Right hindlimb (tissue), 1 donor: ENCODE measurements at regions not wholly inside any gene's neighbourhood (a gene's known extent, or its start where the extent isn't known, plus 50 kb on each side); places are given as distances from the start of the nearest gene placed in this dataset.

Source experiments
- DNase-seq: peaks from one replicate; pipeline ENCODE4 v3.0.0-alpha.2; 2018

DNA sequence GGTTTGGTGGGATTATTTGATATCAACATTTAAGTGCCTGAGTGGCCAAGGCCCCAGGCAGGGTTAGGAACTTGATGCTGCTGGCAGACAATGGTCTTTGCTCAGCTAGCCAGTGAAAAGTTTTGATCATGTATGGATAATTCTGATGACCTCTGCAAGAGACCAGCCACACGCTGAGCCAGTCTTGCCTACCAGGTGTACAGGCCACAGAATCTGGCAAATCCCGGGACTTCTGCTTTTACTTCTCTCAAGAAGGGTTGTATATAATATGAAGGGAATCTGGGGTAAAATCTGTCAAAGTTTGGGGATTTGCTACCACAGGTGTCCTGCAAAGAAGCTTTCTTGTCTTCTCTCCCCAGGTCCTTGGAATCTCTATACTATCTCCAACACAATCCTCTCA, 331.4 kb upstream of the GOLIM4 start:
- DNase-seq, result no peak

- no peak for DNase-seq
These were observed 330.3 kb upstream of the GOLIM4 start for GRCh38 chr3:168425936-168426595.

- DNase-seq, result no peak
These were observed 328.5 kb upstream of the GOLIM4 start for GRCh38 chr3:168424059-168424734.

DNA sequence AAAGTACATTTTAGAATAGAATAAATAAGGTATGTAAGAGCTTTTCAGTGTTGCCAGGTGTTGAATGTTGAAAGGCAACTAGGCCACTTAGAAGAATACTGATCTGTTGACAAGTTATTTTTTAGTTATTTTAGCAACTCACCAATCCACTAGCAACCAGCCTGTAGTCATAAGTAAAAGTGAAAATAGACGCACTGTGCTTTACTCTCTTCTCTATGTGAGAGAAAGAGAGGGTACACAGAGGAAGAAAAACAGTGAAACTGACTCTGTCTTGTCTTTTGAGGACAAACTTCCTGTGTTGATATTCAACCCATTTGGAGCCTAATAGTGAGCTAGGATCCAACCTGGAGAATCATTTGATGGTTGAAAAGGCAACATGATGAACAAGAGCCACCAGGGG, 327.1 kb upstream of the GOLIM4 start:
- DNase-seq, result no peak

DNA sequence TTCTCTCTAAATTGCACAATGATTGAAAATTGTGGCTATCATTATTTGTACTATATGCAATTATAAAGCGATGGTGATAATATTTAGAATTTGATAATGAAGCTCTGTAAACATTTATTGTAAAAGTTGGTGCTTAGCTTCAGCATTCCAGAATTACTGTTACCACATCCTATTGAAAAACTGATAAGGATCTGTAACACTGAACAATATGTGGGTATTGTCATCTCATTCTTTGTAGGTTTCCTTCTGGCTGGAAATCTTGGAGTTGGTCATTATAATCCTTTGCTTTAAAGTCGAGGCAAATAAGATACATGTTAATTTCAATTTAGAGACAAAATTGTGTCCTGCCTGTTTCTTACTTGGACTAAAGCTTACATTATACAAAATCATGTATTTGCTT, 323.4 kb upstream of the GOLIM4 start:
- DNase-seq, result no peak

GRCh38 chr3:168417016-168417415, 321.3 kb upstream of the GOLIM4 start:
- DNase-seq, result no peak

- DNase-seq, result no peak
These were observed 320.7 kb upstream of the GOLIM4 start for GRCh38 chr3:168416446-168416845.

- DNase-seq, result no peak
These were observed 318.4 kb upstream of the GOLIM4 start for GRCh38 chr3:168414149-168414548.

GRCh38 chr3:168407381-168407780, 311.7 kb upstream of the GOLIM4 start:
- DNase-seq, result no peak

- DNase-seq, result no peak
These were observed 309.6 kb upstream of the GOLIM4 start for GRCh38 chr3:168405288-168405687.

DNA sequence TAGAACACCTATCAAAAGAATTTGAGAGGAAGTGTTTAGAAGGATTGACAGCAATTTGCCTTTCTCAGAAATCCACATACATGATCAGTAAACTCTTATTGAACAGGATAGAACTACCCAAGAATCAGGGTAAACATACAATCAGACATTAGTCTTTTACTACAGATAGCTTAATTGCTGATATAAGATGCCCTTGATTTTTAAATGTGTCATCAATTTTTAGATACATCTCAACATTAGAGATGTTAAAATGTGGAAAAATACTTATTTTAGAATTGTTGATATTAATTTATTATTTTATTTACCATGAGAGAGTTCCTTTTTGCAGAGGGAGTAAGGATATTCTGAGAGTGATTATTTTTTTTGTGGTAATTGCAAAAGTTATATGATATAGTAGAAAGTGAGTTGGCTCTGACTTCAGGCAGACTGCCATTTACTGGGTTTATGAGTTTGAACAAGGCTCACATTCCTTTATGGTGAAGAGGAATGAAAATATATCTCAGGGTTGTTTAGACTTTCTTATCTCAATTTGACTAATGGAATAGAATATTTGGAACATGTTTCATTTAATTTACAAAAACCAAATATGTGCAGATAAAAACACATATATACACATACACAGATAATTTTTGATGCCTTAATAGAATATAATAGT, 302.8 kb upstream of the GOLIM4 start:
- no peak for DNase-seq

- no peak for DNase-seq
These were observed 301.1 kb upstream of the GOLIM4 start for GRCh38 chr3:168396861-168397260.

DNA sequence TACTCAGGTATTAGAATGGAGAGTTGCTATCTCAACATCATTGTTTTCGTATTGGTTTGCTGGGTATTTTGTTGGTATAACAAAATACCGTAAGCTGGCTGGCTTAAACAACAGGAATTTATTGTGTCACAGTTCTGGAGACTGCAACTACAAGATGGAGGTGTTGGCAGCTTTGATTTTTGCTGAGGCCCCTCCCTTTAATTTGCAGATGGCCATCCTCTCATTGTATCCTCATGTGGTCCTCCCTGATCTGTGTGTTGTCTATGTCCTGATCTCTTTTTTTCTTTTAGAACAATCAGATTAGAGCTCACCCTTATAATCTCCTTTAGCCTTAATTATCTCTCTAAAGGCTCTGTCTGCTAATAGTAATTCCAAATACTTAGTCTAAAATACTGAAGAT, 299.8 kb upstream of the GOLIM4 start:
- DNase-seq, result no peak

GRCh38 chr3:168394439-168394838, 298.7 kb upstream of the GOLIM4 start:
- DNase-seq, result no peak

- no peak for DNase-seq
These were observed 290.6 kb upstream of the GOLIM4 start for GRCh38 chr3:168386301-168386700.

GRCh38 chr3:168384990-168385389, 289.3 kb upstream of the GOLIM4 start:
- no peak for DNase-seq

GRCh38 chr3:168383573-168383972, 287.8 kb upstream of the GOLIM4 start:
- no peak for DNase-seq

- DNase-seq, result no peak
These were observed 276.1 kb upstream of the GOLIM4 start for GRCh38 chr3:168371846-168372245.

GRCh38 chr3:168364967-168365366, 269.2 kb upstream of the GOLIM4 start:
- no peak for DNase-seq

- DNase-seq, result no peak
These were observed 267.0 kb upstream of the GOLIM4 start for GRCh38 chr3:168362661-168363247.

- no peak for DNase-seq
These were observed 266.4 kb upstream of the GOLIM4 start for GRCh38 chr3:168362156-168362555.

DNA sequence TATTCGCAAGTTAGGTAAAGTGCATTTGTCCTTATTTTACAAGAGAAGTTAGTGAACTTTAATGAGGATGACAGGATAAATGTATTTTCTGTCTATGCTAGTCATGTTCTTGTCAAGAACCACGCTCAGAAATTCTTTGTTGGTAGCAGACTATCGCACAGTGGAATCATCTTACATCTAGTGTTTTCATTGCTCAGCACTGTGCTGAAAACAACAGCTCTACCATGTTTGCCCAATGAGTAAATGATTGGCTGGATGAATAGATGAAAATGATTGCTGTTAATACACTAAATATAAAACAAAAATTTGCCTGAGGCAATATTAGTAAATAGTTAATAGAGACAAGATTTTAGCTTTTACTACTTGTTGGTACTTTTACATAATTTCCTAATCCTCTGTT, 265.3 kb upstream of the GOLIM4 start:
- DNase-seq, result no peak

GRCh38 chr3:168342946-168343850, 247.5 kb upstream of the GOLIM4 start:
- no peak for DNase-seq
